ENCODE measurements at regions not wholly inside any gene's neighbourhood (a gene's known extent, or its start where the extent isn't known, plus 50 kb on each side); places are given as distances from the start of the nearest gene placed in this dataset.

GRCh38 chr5:12999667-13000066 is 944.8 kb downstream of the DNAH5 start:
- no peaks in the 10 kb centered on the region for H4K20me1 ChIP-seq (ENCODE audit: control insufficient read depth, insufficient read depth, insufficient read length)
- no peak overlapping the region for H2BK5ac ChIP-seq (ENCODE audit: insufficient read length, low read length)
- H4K8ac ChIP-seq (replicated peaks; ENCODE audit: insufficient read length, low read depth, low read length), result no peak overlapping the region
- no peak overlapping the region for H3K27ac ChIP-seq (ENCODE audit: insufficient read length, low read depth, low read length)
- H2BK120ac ChIP-seq (ENCODE audit: low read depth, low read length, poor library complexity, severe bottlenecking), result no peak overlapping the region
- no peak overlapping the region for H4K5ac ChIP-seq (ENCODE audit: insufficient read length, low read depth, low read length)
- no peaks in the 10 kb centered on the region for H3K27me3 Mint-ChIP-seq (ENCODE audit: low read depth)
- H2AFZ ChIP-seq (ENCODE audit: low read length), result no peak overlapping the region
- H3K27ac Mint-ChIP-seq, result no peak overlapping the region
- no peak overlapping the region for H2BK15ac ChIP-seq (ENCODE audit: low read depth, low read length)
- no peaks in the 10 kb centered on the region for H3K9me3 ChIP-seq (ENCODE audit: control insufficient read depth, low read depth, low read length)
- H3K4me1 ChIP-seq (ENCODE audit: insufficient read depth, low read length), result no peaks in the 10 kb centered on the region
- no peaks in the 10 kb centered on the region for H3K4me1 Mint-ChIP-seq
- DNase-seq, result no peak
- WGBS (ENCODE audit: extremely low coverage, insufficient read length, low lambda C conversion rate), result no CpG with 5 or more reads among the region's 5 CpGs
- no peak overlapping the region for H3K4me2 ChIP-seq (ENCODE audit: insufficient read depth, insufficient read length, low read length)
- no peaks in the 10 kb centered on the region for H3K9me3 Mint-ChIP-seq
- no peak overlapping the region for H2BK20ac ChIP-seq (ENCODE audit: low read depth, low read length, poor library complexity, severe bottlenecking)
- no peaks in the 10 kb centered on the region for H3K23me2 ChIP-seq (ENCODE audit: insufficient read length, low read depth, low read length, poor library complexity, severe bottlenecking)
- no peak overlapping the region for H3K14ac ChIP-seq (ENCODE audit: insufficient read depth, low read length)
- H3K27me3 ChIP-seq (ENCODE audit: insufficient read depth, low read length), result no peaks in the 10 kb centered on the region
- H3K18ac ChIP-seq (ENCODE audit: insufficient read length, low read depth, low read length), result no peak overlapping the region
- no peaks in the 10 kb centered on the region for H3K79me2 ChIP-seq (ENCODE audit: insufficient read depth, low read length)
- H2BK12ac ChIP-seq (ENCODE audit: insufficient read length, low read depth, low read length), result no peak overlapping the region
- H3K4me3 Mint-ChIP-seq, result no peak overlapping the region
- H3K23ac ChIP-seq (ENCODE audit: insufficient read length, low read depth, low read length), result no peak overlapping the region
- H3K79me1 ChIP-seq (ENCODE audit: insufficient read depth, low read depth, low read length, poor library complexity, severe bottlenecking), result no peaks in the 10 kb centered on the region
- no peak overlapping the region for H3K56ac ChIP-seq (ENCODE audit: insufficient read length, low read depth, low read length)
- H3T11ph ChIP-seq (ENCODE audit: low read length), result no peak overlapping the region
- TF ChIP-seq, protein P1, sequence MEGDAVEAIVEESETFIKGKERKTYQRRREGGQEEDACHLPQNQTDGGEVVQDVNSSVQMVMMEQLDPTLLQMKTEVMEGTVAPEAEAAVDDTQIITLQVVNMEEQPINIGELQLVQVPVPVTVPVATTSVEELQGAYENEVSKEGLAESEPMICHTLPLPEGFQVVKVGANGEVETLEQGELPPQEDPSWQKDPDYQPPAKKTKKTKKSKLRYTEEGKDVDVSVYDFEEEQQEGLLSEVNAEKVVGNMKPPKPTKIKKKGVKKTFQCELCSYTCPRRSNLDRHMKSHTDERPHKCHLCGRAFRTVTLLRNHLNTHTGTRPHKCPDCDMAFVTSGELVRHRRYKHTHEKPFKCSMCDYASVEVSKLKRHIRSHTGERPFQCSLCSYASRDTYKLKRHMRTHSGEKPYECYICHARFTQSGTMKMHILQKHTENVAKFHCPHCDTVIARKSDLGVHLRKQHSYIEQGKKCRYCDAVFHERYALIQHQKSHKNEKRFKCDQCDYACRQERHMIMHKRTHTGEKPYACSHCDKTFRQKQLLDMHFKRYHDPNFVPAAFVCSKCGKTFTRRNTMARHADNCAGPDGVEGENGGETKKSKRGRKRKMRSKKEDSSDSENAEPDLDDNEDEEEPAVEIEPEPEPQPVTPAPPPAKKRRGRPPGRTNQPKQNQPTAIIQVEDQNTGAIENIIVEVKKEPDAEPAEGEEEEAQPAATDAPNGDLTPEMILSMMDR (conservative IDR thresholded peaks at IDR 0.05), result no peak
- H3K9ac ChIP-seq (ENCODE audit: extremely low read depth, insufficient read length, low read length), result no peak overlapping the region
- H4K91ac ChIP-seq (ENCODE audit: insufficient read length, low read depth, low read length), result no peak overlapping the region
- H3K4ac ChIP-seq (ENCODE audit: low read depth, low read length), result no peak overlapping the region
- H3K36me3 Mint-ChIP-seq (ENCODE audit: insufficient read depth in 1 of 3, low read depth in 3 of 3), result no peaks in the 10 kb centered on the region
- no peak overlapping the region for H2AK5ac ChIP-seq (ENCODE audit: insufficient read length, low read length)
